ENCODE measurements at regions not wholly inside any gene's neighbourhood (a gene's known extent, or its start where the extent isn't known, plus 50 kb on each side); places are given as distances from the start of the nearest gene placed in this dataset.

DNA sequence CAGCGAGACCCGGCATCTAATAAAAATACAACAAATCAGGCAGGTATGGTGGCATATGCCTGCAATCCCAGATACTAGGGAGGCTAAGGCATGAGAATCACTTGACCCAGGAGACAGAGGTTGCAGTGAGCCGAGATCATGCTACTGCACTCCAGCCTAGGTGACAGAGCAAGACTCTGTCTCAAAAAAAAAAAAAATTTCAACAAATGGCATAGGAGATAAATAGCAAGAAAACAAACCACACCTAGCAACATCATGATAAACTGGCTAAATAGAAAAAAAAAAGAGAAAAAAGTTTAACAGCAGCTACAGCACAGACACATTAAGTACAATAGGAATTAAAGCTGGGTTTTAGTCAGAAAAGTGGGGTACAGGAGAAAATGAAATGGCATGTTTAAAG, 1034.6 kb upstream of the LRRN3 start:
- Histone ChIP-seq H3K4me1 (ENCODE audit: control insufficient read depth in 4 of 4, insufficient read depth in 4 of 4, low read length in 3 of 4) (no peaks in the 10 kb centered on the region), H3K27ac (ENCODE audit: low read depth in 1 of 2, low read length in 2 of 2) (no peak overlapping the region), H3K9me3 (ENCODE audit: control insufficient read depth in 4 of 4, low read length in 3 of 4) (no peaks in the 10 kb centered on the region), H3K9ac (ENCODE audit: low read depth in 1 of 2, low read length in 2 of 2) (no peak overlapping the region), H3K4me3 (ENCODE audit: low read depth in 1 of 3, low read length in 3 of 3) (no peak overlapping the region), H3K27me3 (ENCODE audit: control insufficient read depth in 4 of 4, insufficient read depth in 4 of 4, low read length in 3 of 4) (no peaks in the 10 kb centered on the region), H3K36me3 (ENCODE audit: control insufficient read depth in 4 of 4, insufficient read depth in 3 of 4, low read depth in 1 of 4, low read length in 3 of 4) (no peaks in the 10 kb centered on the region)
- no peak for DNase-seq (ENCODE audit: low spot score)
- WGBS = 82% methylated on average over 3 of the region's 3 CpGs
- TF ChIP-seq, protein P1, sequence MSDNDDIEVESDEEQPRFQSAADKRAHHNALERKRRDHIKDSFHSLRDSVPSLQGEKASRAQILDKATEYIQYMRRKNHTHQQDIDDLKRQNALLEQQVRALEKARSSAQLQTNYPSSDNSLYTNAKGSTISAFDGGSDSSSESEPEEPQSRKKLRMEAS (IDR thresholded peaks at IDR 0.05) = no peak
- TF ChIP-seq YY1 (IDR thresholded peaks at IDR 0.05) (no peak), FOXA1 (IDR thresholded peaks at IDR 0.05) (no peak), FOXA2 (IDR thresholded peaks at IDR 0.05) (no peak), RAD21 (IDR thresholded peaks at IDR 0.05) (no peak), HNF4A (conservative IDR thresholded peaks at IDR 0.05) (no peak), JUND (IDR thresholded peaks at IDR 0.05) (no peak)
- TF ChIP-seq, protein P2, sequence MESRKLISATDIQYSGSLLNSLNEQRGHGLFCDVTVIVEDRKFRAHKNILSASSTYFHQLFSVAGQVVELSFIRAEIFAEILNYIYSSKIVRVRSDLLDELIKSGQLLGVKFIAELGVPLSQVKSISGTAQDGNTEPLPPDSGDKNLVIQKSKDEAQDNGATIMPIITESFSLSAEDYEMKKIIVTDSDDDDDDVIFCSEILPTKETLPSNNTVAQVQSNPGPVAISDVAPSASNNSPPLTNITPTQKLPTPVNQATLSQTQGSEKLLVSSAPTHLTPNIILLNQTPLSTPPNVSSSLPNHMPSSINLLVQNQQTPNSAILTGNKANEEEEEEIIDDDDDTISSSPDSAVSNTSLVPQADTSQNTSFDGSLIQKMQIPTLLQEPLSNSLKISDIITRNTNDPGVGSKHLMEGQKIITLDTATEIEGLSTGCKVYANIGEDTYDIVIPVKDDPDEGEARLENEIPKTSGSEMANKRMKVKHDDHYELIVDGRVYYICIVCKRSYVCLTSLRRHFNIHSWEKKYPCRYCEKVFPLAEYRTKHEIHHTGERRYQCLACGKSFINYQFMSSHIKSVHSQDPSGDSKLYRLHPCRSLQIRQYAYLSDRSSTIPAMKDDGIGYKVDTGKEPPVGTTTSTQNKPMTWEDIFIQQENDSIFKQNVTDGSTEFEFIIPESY (IDR thresholded peaks at IDR 0.05) = no peak

DNA sequence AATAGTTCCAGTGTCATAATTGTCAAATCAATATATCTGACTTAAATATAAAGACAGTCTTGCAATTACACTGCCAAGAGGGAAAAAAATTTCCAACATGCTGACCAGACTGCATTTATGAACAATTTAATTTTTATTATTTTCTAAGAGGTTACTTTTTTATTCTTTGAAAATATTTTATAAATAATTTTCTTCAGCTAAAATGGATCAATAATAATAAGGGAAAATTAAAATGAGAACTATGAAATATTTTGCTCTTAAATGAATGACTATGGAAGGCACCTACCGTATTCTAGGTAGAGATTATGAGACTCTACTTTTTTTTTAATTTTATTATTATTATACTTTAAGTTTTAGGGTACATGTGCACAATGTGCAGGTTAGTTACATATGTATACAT, 1032.5 kb upstream of the LRRN3 start:
- no peak overlapping the region for H3K27ac ChIP-seq (ENCODE audit: low read depth in 1 of 2, low read length in 2 of 2)
- no peaks in the 10 kb centered on the region for H3K9me3 ChIP-seq (ENCODE audit: control insufficient read depth in 4 of 4, low read length in 3 of 4)
- H3K9ac ChIP-seq (ENCODE audit: low read depth in 1 of 2, low read length in 2 of 2) = no peak overlapping the region
- TF ChIP-seq RXRA (IDR thresholded peaks at IDR 0.05) (no peak), SP1 (IDR thresholded peaks at IDR 0.05) (no peak), TAF1 (conservative IDR thresholded peaks at IDR 0.05) (no peak), RAD21 (IDR thresholded peaks at IDR 0.05) (no peak), NR2F2 (IDR thresholded peaks at IDR 0.05) (no peak), FOXA1 (IDR thresholded peaks at IDR 0.05) (no peak), EGR1 (IDR thresholded peaks at IDR 0.05; ENCODE audit: low read depth in 2 of 2) (no peak), JUND (IDR thresholded peaks at IDR 0.05) (no peak), HNF4A (conservative IDR thresholded peaks at IDR 0.05) (no peak), YY1 (IDR thresholded peaks at IDR 0.05) (no peak), FOXA2 (IDR thresholded peaks at IDR 0.05) (no peak), GABPA (IDR thresholded peaks at IDR 0.05 in 1 of 2, conservative IDR thresholded peaks at IDR 0.05 in 1 of 2) (no peak), HNF4G (IDR thresholded peaks at IDR 0.05) (no peak)
- TF ChIP-seq, protein P3, sequence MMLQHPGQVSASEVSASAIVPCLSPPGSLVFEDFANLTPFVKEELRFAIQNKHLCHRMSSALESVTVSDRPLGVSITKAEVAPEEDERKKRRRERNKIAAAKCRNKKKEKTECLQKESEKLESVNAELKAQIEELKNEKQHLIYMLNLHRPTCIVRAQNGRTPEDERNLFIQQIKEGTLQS (IDR thresholded peaks at IDR 0.05) = no peak
- TF ChIP-seq, protein P4, sequence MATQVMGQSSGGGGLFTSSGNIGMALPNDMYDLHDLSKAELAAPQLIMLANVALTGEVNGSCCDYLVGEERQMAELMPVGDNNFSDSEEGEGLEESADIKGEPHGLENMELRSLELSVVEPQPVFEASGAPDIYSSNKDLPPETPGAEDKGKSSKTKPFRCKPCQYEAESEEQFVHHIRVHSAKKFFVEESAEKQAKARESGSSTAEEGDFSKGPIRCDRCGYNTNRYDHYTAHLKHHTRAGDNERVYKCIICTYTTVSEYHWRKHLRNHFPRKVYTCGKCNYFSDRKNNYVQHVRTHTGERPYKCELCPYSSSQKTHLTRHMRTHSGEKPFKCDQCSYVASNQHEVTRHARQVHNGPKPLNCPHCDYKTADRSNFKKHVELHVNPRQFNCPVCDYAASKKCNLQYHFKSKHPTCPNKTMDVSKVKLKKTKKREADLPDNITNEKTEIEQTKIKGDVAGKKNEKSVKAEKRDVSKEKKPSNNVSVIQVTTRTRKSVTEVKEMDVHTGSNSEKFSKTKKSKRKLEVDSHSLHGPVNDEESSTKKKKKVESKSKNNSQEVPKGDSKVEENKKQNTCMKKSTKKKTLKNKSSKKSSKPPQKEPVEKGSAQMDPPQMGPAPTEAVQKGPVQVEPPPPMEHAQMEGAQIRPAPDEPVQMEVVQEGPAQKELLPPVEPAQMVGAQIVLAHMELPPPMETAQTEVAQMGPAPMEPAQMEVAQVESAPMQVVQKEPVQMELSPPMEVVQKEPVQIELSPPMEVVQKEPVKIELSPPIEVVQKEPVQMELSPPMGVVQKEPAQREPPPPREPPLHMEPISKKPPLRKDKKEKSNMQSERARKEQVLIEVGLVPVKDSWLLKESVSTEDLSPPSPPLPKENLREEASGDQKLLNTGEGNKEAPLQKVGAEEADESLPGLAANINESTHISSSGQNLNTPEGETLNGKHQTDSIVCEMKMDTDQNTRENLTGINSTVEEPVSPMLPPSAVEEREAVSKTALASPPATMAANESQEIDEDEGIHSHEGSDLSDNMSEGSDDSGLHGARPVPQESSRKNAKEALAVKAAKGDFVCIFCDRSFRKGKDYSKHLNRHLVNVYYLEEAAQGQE (IDR thresholded peaks at IDR 0.05) = no peak
- TF ChIP-seq, protein P5, sequence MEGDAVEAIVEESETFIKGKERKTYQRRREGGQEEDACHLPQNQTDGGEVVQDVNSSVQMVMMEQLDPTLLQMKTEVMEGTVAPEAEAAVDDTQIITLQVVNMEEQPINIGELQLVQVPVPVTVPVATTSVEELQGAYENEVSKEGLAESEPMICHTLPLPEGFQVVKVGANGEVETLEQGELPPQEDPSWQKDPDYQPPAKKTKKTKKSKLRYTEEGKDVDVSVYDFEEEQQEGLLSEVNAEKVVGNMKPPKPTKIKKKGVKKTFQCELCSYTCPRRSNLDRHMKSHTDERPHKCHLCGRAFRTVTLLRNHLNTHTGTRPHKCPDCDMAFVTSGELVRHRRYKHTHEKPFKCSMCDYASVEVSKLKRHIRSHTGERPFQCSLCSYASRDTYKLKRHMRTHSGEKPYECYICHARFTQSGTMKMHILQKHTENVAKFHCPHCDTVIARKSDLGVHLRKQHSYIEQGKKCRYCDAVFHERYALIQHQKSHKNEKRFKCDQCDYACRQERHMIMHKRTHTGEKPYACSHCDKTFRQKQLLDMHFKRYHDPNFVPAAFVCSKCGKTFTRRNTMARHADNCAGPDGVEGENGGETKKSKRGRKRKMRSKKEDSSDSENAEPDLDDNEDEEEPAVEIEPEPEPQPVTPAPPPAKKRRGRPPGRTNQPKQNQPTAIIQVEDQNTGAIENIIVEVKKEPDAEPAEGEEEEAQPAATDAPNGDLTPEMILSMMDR (IDR thresholded peaks at IDR 0.05; ENCODE audit: low read depth, low read length, missing input control) = no peak
- TF ChIP-seq, protein P1 (IDR thresholded peaks at IDR 0.05) = no peak
- TF ChIP-seq, protein P2 (IDR thresholded peaks at IDR 0.05) = no peak
- WGBS = 72% methylated on average over 1 of the region's 1 CpG
- H3K36me3 ChIP-seq (ENCODE audit: control insufficient read depth in 4 of 4, insufficient read depth in 3 of 4, low read depth in 1 of 4, low read length in 3 of 4) = no peaks in the 10 kb centered on the region
- H3K27me3 ChIP-seq (ENCODE audit: control insufficient read depth in 4 of 4, insufficient read depth in 4 of 4, low read length in 3 of 4) = no peaks in the 10 kb centered on the region
- no peaks in the 10 kb centered on the region for H3K4me1 ChIP-seq (ENCODE audit: control insufficient read depth in 4 of 4, insufficient read depth in 4 of 4, low read length in 3 of 4)
- DNase-seq (ENCODE audit: low spot score) = no peak
- no peak overlapping the region for H3K4me3 ChIP-seq (ENCODE audit: low read depth in 1 of 3, low read length in 3 of 3)

All from liver (tissue), 8 donors.